HL-60 (cell line): ENCODE measurements at regions not wholly inside any gene's neighbourhood (a gene's known extent, or its start where the extent isn't known, plus 50 kb on each side); places are given as distances from the start of the nearest gene placed in this dataset.
A peak's percentile ranks its signal among the peaks of the same experiment; 100 is the strongest.
"Not testable (repeated sequence)": the region's sequence is repeated elsewhere in the genome, so short reads cannot be mapped to it uniquely, and the experiment has no call there.

Source experiments
- DNase-seq, 2 experiments: peaks; one replicate each; pipeline ENCODE4 v3.0.0-alpha.2; 2010 to 2020; ENCODE audit warnings: low read depth in 1 of 2, low spot score in 1 of 2
- H3K27ac ChIP-seq: fragments of 250-450 bp; sonication (Bioruptor Pico); replicated peaks from 2 replicates; pipeline ENCODE4 v1.5.1; 2020; ENCODE audit warnings: mild to moderate bottlenecking, moderate library complexity
- H3K27me3 ChIP-seq: fragments of 250-450 bp; sonication (Bioruptor Pico); 2 replicates; pipeline ENCODE4 v1.5.1; 2021; ENCODE audit warnings: mild to moderate bottlenecking, moderate library complexity; ENCODE audit not compliant: insufficient read depth, poor library complexity, severe bottlenecking
- H3K4me3 ChIP-seq: replicated peaks from 2 replicates; pipeline ENCODE4 v1.5.1; 2011; ENCODE audit warnings: mild to moderate bottlenecking, control low read depth, low read length; ENCODE audit not compliant: insufficient read depth
- CTCF ChIP-seq: IDR thresholded peaks from one replicate; pipeline ENCODE4 v1.5.1; 2011; ENCODE audit warnings: low read length, control low read depth, inconsistent platforms; ENCODE audit not compliant: insufficient read depth
- GABPA ChIP-seq: IDR thresholded peaks from 2 replicates; pipeline ENCODE4 v1.6.1; 2012; ENCODE audit warnings: low read depth
- POLR2AphosphoS5 ChIP-seq: IDR thresholded peaks from 2 replicates; pipeline ENCODE4 v1.6.1; 2012; ENCODE audit warnings: low read depth
- REST ChIP-seq: IDR thresholded peaks from 2 replicates; pipeline ENCODE4 v1.6.1; 2012; ENCODE audit warnings: low read depth; ENCODE audit not compliant: insufficient replicate concordance
- SPI1 ChIP-seq: IDR thresholded peaks from 2 replicates; pipeline ENCODE4 v1.6.1; 2012; ENCODE audit warnings: low read depth, mild to moderate bottlenecking, borderline replicate concordance

DNA sequence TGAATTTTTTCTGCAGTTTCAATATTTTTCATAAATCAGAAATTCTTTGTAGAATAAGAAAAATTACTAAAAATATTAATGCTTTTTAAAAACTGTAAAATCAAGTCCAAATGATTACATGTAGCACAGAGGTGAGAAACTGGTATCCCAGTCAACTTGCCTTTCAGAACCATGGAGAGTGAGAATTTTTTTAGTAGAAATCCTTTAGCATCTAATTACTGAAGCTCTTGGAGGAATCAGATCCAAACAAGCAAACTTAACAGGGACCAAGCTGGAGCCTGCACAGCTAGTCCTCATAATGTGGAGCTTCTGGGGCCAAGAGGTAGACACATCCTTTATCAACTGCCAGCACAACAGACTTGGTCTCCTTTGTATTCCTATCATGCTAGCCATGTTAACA is 724.5 kb downstream of the TFAP2A start:
- DNase-seq = no peak
- no peak overlapping the region for H3K4me3 ChIP-seq
- H3K27ac ChIP-seq = no peak overlapping the region
- TF ChIP-seq REST (peak; percentile 88), SPI1 (no peak), CTCF (no peak), POLR2AphosphoS5 (no peak)
- no peaks in the 10 kb centered on the region for H3K27me3 ChIP-seq

DNA sequence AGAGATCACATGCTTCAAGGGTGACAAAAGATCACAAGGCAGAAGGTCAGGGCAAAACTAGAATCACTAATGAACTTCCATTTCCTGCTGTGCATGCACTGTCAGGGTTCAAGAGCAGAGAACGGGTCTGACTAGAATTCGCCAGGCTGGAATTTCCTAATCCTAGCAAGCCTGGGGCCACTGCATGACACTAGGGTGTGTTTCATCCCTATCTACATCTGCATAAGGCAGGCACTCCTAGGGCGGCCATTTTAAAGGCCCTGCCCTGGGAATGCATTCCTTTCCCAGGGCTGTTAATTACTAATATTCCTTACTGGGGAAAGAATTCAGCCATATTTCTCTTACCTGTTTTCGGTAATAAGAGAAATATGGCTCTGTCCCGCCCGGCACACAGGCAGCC is 734.1 kb downstream of the TFAP2A start:
- not testable (repeated sequence) for DNase-seq, H3K27me3 ChIP-seq, H3K4me3 ChIP-seq, H3K27ac ChIP-seq

- TF ChIP-seq GABPA (no peak), CTCF (no peak), SPI1 (no peak), POLR2AphosphoS5 (no peak), REST (no peak)
- Histone ChIP-seq H3K27me3 (no peaks in the 10 kb centered on the region), H3K27ac (no peak overlapping the region)
Measured at GRCh38 chr6:9675122-9675521, 739.8 kb downstream of the TFAP2A start.

GRCh38 chr6:9659848-9660247 is 755.0 kb downstream of the TFAP2A start:
- no peaks in the 10 kb centered on the region for H3K27me3 ChIP-seq
- no peak overlapping the region for H3K27ac ChIP-seq
- DNase-seq = no peak
- H3K4me3 ChIP-seq = no peak overlapping the region
- TF ChIP-seq CTCF (no peak), GABPA (no peak), POLR2AphosphoS5 (no peak), SPI1 (no peak), REST (no peak)

More at GRCh38 chr6:9675122-9675521, 739.8 kb downstream of the TFAP2A start:
- H3K4me3 ChIP-seq = no peak overlapping the region
- DNase-seq = no peak
